Activated CD4-positive, alpha-beta memory T cell treated with anti-CD3 and anti-CD28 coated beads, Interleukin-2, amount 10 ng/mL, durations not matched to agents 7 days and 5 days (primary cell): ENCODE measurements at regions not wholly inside any gene's neighbourhood (a gene's known extent, or its start where the extent isn't known, plus 50 kb on each side); places are given as distances from the start of the nearest gene placed in this dataset.
"Not testable (repeated sequence)": the region's sequence is repeated elsewhere in the genome, so short reads cannot be mapped to it uniquely, and the experiment has no call there.

Experiments
- CTCF ChIA-PET: fragments of 350-600 bp; sonication (Branson Sonifier 250); formaldehyde crosslinking; loops from one replicate; lab custom pipeline; 2021; ENCODE audit warnings: antibody characterized with exemption, inconsistent platforms; lab: Charles Lee
- POLR2A ChIA-PET: fragments of 350-600 bp; sonication (Branson Sonifier 250); formaldehyde crosslinking; loops from one replicate; lab custom pipeline; 2021; ENCODE audit warnings: antibody characterized with exemption; lab: Charles Lee
- DNase-seq: peaks from one replicate; pipeline ENCODE4 v3.0.0-alpha.2; 2020
- H3K27ac Mint-ChIP-seq: one replicate; pipeline ENCODE4 v1.8.0; 2021; ENCODE audit warnings: mild to moderate bottlenecking, mixed read lengths
- H3K27me3 Mint-ChIP-seq: one replicate; pipeline ENCODE4 v1.8.0; 2021; ENCODE audit warnings: mixed read lengths
- H3K36me3 Mint-ChIP-seq: one replicate; pipeline ENCODE4 v1.8.0; 2021; ENCODE audit warnings: low read depth, mixed read lengths
- H3K4me1 Mint-ChIP-seq: one replicate; pipeline ENCODE4 v1.8.0; 2021; ENCODE audit warnings: mixed read lengths
- H3K4me3 Mint-ChIP-seq: one replicate; pipeline ENCODE4 v1.8.0; 2021; ENCODE audit warnings: mild to moderate bottlenecking, mixed read lengths
- H3K9me3 Mint-ChIP-seq: one replicate; pipeline ENCODE4 v1.8.0; 2021; ENCODE audit warnings: mixed read lengths

DNA sequence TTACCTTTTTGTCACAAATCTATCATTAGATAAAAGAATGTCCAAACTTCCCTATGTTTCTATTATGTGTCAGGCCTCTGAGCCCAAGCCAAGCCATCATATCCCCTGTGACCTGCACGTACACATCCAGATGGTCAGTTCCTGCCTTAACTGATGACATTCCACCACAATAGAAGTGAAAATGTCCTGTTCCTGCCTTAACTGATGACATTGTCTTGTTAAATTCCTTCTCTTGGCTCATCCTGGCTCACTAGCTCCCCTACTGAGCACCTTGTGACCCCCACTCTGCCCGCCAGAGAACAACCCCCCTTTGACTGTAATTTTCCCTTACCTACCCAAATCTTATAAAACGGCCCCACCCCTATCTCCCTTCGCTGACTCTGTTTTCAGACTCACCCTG is 249.5 kb downstream of the ZNF608 start:
- H3K9me3 Mint-ChIP-seq, DNase-seq, H3K27ac Mint-ChIP-seq, CTCF ChIA-PET, H3K27me3 Mint-ChIP-seq, H3K36me3 Mint-ChIP-seq, H3K4me1 Mint-ChIP-seq, H3K4me3 Mint-ChIP-seq, POLR2A ChIA-PET: not testable (repeated sequence)

DNA sequence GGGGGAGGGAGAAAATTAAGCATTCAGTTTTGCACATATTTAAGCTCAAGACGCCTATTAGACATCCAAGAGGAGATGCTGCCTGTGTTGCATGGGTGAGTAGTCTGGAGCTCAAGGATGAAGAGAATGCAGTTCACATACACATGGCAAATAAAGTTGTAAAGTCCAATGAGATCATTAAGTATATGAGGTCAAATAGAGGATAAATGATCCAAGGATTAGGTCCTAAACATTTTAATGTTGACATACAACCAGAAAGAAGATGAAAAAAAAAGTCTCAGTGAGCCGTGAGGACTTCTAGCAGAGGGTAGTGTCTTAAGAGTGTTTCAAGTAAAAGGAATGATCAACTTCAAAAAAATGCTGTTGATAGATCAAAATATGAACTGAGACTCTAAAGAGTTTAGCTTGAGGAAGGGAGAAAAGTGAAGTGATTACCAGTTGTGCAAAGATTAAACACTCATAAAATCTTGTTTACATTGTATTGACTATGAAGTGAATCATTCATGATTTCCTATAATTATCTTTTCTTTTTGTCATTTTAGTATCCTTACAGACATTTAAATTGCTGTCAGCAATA is 251.8 kb downstream of the ZNF608 start:
- Mint-ChIP-seq H3K27ac (no peak overlapping the region), H3K27me3 (no peaks in the 10 kb centered on the region), H3K4me1 (no peaks in the 10 kb centered on the region), H3K4me3 (no peak overlapping the region), H3K36me3 (no peaks in the 10 kb centered on the region), H3K9me3 (peaks cover 12% of the 10 kb centered on the region)
- no peak for DNase-seq
- ChIA-PET POLR2A (no interaction called here), CTCF (no interaction called here)

DNA sequence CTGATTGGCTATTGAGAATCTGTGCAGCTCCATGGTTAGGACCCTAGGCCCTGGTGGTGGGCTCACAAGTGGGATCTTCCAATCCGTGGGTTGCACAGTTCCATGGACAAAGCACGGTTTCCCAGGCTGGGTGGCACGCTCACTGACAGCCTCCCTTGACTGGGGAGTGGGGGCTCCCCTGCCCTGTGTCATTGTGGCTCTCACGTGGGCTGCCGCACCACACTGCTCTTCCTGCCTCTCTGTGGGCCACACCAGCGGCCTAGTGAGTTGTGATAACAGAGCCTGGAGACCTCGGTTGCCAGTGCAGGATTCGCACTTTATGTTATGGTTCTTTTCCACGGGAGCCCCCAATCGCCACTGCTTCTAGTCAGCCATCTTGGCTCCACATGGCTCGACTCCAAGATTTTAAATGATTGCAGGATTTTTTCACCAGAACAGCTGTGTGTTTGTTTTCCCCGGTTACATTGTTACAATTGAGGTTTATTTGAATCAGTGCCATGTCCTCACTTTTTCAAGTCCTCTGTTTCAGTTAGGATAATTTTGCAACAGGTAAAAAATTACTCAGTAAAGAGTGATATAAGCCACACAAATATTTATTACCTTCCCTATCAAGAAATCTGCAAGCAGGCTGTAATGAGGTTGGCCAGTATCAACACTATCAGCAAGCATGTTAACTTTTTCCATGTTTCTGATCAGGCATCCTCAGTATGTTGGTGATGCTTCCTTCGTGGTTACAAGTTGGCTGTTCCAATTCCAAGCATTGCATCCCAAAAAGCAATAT is 253.8 kb downstream of the ZNF608 start:
- H3K4me3 Mint-ChIP-seq, result no peak overlapping the region
- H3K36me3 Mint-ChIP-seq, result no peaks in the 10 kb centered on the region
- peaks cover 14% of the 10 kb centered on the region for H3K9me3 Mint-ChIP-seq
- ChIA-PET CTCF (no interaction called here), POLR2A (no interaction called here)
- H3K27ac Mint-ChIP-seq, result no peak overlapping the region
- no peaks in the 10 kb centered on the region for H3K27me3 Mint-ChIP-seq
- no peaks in the 10 kb centered on the region for H3K4me1 Mint-ChIP-seq
- no peak for DNase-seq

DNA sequence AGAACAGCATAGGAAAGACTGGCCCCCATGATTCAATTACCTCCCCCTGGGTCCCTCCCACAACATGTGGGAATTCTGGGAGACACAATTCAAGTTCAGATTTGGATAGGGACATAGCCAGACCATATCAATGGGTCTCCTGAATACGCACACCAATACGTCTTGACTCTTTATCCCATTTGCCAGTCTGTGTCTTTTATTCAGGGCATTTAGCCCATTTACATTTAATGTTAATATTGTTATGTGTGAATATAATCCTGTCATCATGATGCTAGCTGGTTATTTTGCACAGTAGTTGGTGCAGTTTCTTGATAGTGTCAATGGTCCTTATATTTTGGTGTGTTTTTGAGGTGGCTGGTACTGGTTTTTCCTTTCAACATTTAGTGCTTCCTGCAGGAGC is 256.1 kb downstream of the ZNF608 start:
- H3K36me3 Mint-ChIP-seq, H3K4me1 Mint-ChIP-seq, H3K4me3 Mint-ChIP-seq, CTCF ChIA-PET, H3K27ac Mint-ChIP-seq, POLR2A ChIA-PET, H3K27me3 Mint-ChIP-seq, DNase-seq: not testable (repeated sequence)
- peaks cover 14% of the 10 kb centered on the region for H3K9me3 Mint-ChIP-seq

DNA sequence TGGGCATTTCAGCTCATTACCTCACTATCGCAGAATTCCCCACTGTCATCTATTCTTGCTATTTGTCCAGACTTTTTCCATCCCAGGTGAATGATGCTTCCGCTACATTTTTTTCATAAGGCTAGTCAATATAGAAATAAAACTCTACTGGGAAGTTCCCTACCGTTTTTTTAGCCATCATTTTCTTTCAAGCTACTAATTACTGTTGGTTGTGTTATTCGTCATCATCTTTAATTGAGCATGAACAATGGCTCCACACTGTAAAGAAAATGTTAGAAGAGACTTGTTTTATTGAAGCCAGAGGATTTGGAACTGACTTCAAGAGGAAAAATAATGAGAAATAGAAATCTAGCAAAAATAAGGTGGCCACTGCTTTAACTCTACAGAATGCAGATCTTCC is 265.0 kb downstream of the ZNF608 start:
- no peaks in the 10 kb centered on the region for H3K36me3 Mint-ChIP-seq
- CTCF ChIA-PET, result no interaction called here
- no peak overlapping the region for H3K4me3 Mint-ChIP-seq
- H3K4me1 Mint-ChIP-seq, result no peaks in the 10 kb centered on the region
- no peak overlapping the region for H3K27ac Mint-ChIP-seq
- DNase-seq, result no peak
- POLR2A ChIA-PET, result no interaction called here
- peaks cover 3% of the 10 kb centered on the region for H3K9me3 Mint-ChIP-seq
- no peaks in the 10 kb centered on the region for H3K27me3 Mint-ChIP-seq

DNA sequence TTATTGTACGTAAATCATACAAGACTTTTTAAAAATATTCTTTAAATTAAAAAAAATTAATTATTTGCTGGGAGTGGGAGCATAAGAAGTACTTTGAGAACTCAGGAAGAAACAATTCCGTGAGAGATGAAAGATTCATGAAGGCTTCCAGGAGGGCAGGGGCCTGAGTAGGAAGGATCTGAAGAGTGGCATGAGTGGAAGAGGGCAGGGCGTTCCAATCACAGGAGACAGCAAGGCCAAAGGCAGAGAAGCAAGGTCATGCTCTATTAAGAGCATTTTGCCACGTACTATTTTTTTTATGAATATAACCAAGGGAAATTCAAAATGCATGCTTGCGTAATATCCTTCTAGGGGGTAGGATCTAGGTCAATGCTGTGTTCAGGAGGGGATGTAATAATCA is 265.5 kb downstream of the ZNF608 start:
- Mint-ChIP-seq H3K36me3 (no peaks in the 10 kb centered on the region), H3K9me3 (peaks cover 3% of the 10 kb centered on the region), H3K27ac (no peak overlapping the region), H3K27me3 (no peaks in the 10 kb centered on the region), H3K4me3 (no peak overlapping the region), H3K4me1 (no peaks in the 10 kb centered on the region)
- ChIA-PET POLR2A (no interaction called here), CTCF (no interaction called here)
- DNase-seq, result no peak

DNA sequence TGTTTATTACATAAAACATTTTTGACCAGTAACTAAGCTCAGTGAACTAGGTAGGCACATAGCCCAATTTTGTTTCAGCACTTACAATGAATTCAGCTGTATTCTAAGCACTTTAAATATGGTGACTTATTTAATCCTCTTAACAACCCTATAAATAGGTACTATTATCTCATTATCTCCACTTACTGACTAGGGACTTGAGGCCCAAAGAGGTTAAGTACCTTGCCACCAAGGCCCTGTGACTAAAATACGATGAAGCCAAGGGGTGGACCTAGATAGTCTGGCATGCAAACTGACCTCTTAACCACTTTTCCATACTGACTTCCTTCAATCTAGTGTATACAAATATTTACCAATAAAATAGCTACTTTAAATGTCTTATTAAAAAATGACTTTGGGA is 266.4 kb downstream of the ZNF608 start:
- DNase-seq, result no peak

DNA sequence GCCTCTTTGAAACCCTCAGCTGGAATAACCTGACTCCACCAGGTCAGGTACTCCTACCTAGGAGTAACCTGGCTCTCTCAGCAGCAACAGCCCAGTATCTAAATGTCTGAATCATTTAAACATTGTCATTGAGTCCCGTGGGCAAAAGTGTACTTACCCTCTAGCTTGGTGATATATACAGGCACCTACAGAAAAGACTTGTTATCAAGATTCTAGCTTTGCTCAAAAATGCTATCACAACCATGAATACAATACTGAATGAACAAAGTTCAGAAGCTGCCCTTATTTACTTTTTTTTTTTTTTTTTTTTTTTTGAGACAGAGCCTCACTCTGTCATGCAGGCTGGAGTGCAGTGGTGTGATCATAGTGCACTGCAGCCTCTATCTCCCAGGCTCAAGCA is 268.2 kb downstream of the ZNF608 start:
- Mint-ChIP-seq H3K27ac (no peak overlapping the region), H3K36me3 (no peaks in the 10 kb centered on the region), H3K4me3 (no peak overlapping the region), H3K4me1 (no peaks in the 10 kb centered on the region), H3K9me3 (peaks cover 5% of the 10 kb centered on the region), H3K27me3 (no peaks in the 10 kb centered on the region)
- CTCF ChIA-PET, result no interaction called here
- POLR2A ChIA-PET, result no interaction called here
- no peak for DNase-seq

More for the DNA sequence above, 266.4 kb downstream of the ZNF608 start:
- ChIA-PET POLR2A (no interaction called here), CTCF (no interaction called here)
- Mint-ChIP-seq H3K4me3 (no peak overlapping the region), H3K27ac (no peak overlapping the region), H3K27me3 (no peaks in the 10 kb centered on the region), H3K9me3 (peaks cover 3% of the 10 kb centered on the region), H3K36me3 (no peaks in the 10 kb centered on the region), H3K4me1 (no peaks in the 10 kb centered on the region)

DNA sequence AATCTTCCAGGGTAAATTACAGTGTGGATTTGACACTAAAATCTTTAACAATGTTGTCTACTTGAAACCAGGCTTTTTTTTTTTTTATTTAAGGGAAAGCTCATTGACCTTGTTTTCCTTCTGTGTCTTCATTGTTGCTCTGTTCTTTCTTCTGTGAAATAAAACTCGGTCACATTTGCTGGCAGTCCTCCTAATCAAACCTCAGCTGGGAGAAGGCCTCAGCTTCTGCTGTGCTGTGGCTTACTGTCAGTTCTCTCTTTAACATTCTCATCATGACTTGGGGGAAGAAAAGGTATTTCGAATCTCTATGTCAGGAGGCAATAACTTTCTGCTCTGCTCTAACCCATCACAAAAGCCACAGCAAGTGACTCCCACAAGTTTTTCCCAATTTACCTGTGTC is 268.9 kb downstream of the ZNF608 start:
- POLR2A ChIA-PET, result no interaction called here
- H3K36me3 Mint-ChIP-seq, result no peaks in the 10 kb centered on the region
- H3K27me3 Mint-ChIP-seq, result no peaks in the 10 kb centered on the region

DNA sequence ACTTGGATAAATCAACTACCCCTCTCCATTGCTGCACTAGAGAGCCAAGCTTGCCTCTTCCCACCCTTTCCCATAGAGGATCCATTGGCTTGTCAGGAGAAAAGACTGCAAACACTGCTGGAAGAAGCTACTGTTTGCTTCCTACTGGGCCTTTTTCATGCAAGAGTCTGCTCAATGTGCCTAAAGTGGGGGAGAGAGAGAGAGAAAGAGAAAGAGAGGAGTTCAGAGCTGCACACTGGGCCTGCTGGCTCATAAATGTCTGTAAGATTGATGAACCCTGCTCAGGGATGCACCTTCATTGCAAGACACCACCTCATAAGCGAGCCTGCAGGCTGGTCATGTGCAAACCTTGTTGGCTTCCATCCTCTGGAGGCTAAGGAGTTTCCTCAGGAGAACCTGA is 269.4 kb downstream of the ZNF608 start:
- Mint-ChIP-seq H3K9me3 (peaks cover 5% of the 10 kb centered on the region), H3K36me3 (no peaks in the 10 kb centered on the region), H3K4me1 (no peaks in the 10 kb centered on the region), H3K27me3 (no peaks in the 10 kb centered on the region), H3K27ac (no peak overlapping the region), H3K4me3 (no peak overlapping the region)
- no peak for DNase-seq
- POLR2A ChIA-PET, result no interaction called here
- CTCF ChIA-PET, result no interaction called here

More for the DNA sequence above, 268.9 kb downstream of the ZNF608 start:
- Mint-ChIP-seq H3K9me3 (peaks cover 5% of the 10 kb centered on the region), H3K27ac (no peak overlapping the region), H3K4me3 (no peak overlapping the region), H3K4me1 (no peaks in the 10 kb centered on the region)
- CTCF ChIA-PET, result no interaction called here
- no peak for DNase-seq

DNA sequence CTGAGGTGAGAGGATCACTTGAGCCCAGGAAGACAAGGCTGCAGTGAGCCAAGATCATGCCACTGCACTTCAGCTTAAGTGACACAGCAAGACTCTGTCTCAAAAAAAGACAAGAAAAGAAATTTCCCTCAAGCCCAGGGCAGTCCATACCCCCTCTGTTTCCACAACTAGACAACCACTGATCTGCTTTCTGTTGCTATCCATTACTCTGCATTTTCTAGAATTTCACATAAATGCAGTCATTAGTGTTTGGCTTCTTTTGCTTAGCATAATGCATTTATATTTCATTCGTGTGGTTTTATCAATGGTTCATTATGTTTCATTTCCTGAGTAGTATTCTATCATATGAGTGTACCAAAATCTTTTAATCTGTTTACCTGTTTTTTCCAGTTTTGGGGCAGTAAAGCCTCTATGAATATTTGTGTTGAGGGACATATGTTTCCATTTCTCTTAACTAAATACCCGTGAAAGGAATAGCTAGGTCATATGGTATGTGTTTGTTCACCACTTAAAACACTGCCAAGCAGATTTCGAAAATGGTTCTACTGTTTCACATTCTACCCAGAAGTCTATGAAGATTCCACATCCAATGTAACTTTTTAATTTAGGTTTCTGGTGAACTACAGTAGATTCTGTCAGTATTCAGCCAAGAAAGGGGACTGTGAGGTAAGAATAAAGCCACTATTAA is 271.8 kb downstream of the ZNF608 start:
- H3K27ac Mint-ChIP-seq, result no peak overlapping the region
- H3K4me1 Mint-ChIP-seq, result no peaks in the 10 kb centered on the region
- ChIA-PET POLR2A (no interaction called here), CTCF (no interaction called here)
- H3K9me3 Mint-ChIP-seq, result peaks cover 2% of the 10 kb centered on the region
- H3K27me3 Mint-ChIP-seq, result no peaks in the 10 kb centered on the region
- DNase-seq, result no peak
- H3K36me3 Mint-ChIP-seq, result no peaks in the 10 kb centered on the region
- H3K4me3 Mint-ChIP-seq, result no peak overlapping the region

DNA sequence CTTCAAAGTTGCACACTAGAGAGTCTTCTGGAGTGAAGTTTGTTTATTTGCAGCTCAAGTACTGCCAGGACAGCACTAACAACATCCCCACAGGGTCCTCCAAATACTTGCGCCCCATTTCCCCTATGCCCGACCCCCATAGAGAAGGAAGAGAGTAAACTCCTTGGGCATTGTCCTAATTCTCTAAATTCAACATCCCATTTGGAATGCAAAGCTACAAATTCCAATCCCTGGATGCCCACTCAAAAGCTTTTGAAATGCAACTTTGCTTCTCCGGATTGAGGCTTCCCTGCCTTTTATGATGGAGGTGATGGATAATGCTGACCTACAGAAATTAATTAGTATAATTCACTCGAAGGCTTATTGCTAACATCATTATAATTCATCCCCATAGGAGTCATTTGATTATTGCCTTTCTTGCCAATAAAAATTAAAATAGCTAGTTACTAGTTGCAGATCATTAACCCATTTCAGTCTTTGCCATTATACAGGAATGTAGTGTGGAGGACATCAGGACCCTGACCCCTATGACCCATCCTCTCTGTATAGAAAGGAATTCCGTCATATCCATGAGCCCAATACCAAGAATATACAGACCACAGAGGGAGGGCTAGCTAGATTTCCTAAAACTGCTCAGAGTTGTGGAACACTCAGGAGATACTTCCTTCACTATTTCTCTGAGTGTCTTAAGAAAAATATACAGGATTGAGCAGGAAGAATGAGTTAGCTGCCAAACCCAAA is 277.6 kb downstream of the ZNF608 start:
- no peak overlapping the region for H3K27ac Mint-ChIP-seq
- no peak for DNase-seq
- H3K9me3 Mint-ChIP-seq, result no peaks in the 10 kb centered on the region
- POLR2A ChIA-PET, result no interaction called here
- H3K36me3 Mint-ChIP-seq, result no peaks in the 10 kb centered on the region
- H3K4me3 Mint-ChIP-seq, result no peak overlapping the region
- H3K27me3 Mint-ChIP-seq, result no peaks in the 10 kb centered on the region
- no peaks in the 10 kb centered on the region for H3K4me1 Mint-ChIP-seq
- CTCF ChIA-PET, result no interaction called here

DNA sequence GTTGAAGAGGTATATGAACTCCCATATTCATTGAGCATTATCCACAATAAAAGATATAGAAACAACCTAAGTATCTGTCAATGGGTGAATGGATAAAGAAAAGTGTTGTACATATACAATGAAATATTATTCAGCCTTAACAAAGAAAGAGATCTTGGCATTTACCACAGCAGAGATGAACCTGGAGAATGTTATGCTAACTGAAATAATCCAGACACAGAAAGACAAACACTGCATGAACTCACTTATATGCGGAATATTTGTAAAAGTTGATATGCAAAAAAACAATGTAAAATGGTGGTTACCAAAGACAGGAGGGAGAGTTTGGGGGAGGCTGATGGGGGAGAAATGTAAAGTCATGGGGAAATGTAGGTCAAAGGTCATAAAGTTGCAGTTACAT is 278.7 kb downstream of the ZNF608 start:
- DNase-seq, result no peak
- Mint-ChIP-seq H3K27ac (no peak overlapping the region), H3K4me3 (no peak overlapping the region), H3K4me1 (no peaks in the 10 kb centered on the region), H3K36me3 (no peaks in the 10 kb centered on the region), H3K27me3 (no peaks in the 10 kb centered on the region), H3K9me3 (no peaks in the 10 kb centered on the region)
- ChIA-PET POLR2A (no interaction called here), CTCF (no interaction called here)
